ENCODE measurements at regions not wholly inside any gene's neighbourhood (a gene's known extent, or its start where the extent isn't known, plus 50 kb on each side); places are given as distances from the start of the nearest gene placed in this dataset.
"Not testable (repeated sequence)": the region's sequence is repeated elsewhere in the genome, so short reads cannot be mapped to it uniquely, and the experiment has no call there.

- DNase-seq (ENCODE audit: extremely low spot score), result no peak
- POLR2A ChIA-PET, result no interaction called here
- CTCF ChIA-PET, result interaction anchor here (1.2 kb wide), 1 partner anchor 11 kb away, joined by 3 read pairs; no protein-coding TSS in a partner anchor
- TF ChIP-seq, protein P1, sequence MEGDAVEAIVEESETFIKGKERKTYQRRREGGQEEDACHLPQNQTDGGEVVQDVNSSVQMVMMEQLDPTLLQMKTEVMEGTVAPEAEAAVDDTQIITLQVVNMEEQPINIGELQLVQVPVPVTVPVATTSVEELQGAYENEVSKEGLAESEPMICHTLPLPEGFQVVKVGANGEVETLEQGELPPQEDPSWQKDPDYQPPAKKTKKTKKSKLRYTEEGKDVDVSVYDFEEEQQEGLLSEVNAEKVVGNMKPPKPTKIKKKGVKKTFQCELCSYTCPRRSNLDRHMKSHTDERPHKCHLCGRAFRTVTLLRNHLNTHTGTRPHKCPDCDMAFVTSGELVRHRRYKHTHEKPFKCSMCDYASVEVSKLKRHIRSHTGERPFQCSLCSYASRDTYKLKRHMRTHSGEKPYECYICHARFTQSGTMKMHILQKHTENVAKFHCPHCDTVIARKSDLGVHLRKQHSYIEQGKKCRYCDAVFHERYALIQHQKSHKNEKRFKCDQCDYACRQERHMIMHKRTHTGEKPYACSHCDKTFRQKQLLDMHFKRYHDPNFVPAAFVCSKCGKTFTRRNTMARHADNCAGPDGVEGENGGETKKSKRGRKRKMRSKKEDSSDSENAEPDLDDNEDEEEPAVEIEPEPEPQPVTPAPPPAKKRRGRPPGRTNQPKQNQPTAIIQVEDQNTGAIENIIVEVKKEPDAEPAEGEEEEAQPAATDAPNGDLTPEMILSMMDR (IDR thresholded peaks at IDR 0.05; ENCODE audit: control extremely low read depth, extremely low read depth, low read depth, missing control alignments), result no peak
These were observed 406.2 kb upstream of the NOX3 start for GRCh38 chr6:155861821-155862220.

GRCh38 chr6:155858906-155859305, 403.3 kb upstream of the NOX3 start:
- DNase-seq (ENCODE audit: extremely low spot score); CTCF ChIA-PET; POLR2A ChIA-PET: not testable (repeated sequence)

DNA sequence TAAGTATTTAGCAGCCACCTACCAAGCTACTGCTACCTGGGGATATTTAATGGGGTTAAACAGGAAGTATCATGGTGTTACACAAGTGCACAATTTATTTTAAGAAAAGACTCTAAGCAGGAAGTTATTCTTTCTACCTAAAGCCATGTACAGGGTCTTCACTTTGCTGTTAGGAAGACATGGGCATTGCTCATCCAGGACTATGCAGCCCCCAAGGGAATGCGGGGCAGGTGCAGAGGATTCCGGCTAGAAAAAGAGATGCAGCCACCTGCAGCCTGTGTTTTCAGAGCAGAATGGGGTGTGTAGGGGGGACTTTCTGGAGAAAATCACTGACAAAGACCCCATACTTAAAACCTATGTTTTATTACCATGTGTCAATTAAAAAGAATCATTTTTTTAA, 399.1 kb upstream of the NOX3 start:
- CTCF ChIA-PET, result no interaction called here
- DNase-seq (ENCODE audit: extremely low spot score), result no peak
- POLR2A ChIA-PET, result no interaction called here
- TF ChIP-seq, protein P1 (IDR thresholded peaks at IDR 0.05; ENCODE audit: control extremely low read depth, extremely low read depth, low read depth, missing control alignments), result no peak

DNA sequence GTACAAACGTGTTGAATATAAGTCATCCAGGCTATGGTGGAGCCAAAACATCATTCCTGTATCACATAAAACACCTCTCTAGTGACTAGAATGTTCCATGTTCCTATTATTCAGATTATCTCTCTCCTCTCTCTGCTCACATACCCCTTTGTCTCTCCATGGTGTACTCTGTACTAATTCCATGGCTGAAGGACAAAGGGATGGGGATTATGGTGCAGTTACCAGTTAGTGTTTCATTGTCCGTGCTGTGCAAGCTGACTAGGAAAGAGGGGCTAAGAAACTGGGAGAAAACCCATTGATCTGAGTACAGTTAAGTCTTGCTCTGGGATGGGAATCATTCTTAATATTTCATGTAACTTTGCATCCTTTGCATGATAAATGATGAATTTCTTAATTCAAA, 397.4 kb upstream of the NOX3 start:
- POLR2A ChIA-PET, result no interaction called here
- CTCF ChIA-PET, result interaction anchor here (1.1 kb wide), 1 partner anchor 126 kb away, joined by 3 read pairs; no protein-coding TSS in a partner anchor

GRCh38 chr6:155850408-155850841, 394.8 kb upstream of the NOX3 start:
- ChIA-PET POLR2A (no interaction called here), CTCF (interaction anchor here (0.8 to 1.5 kb wide), 2 partner anchors 11 kb away, joined by 3 to 8 read pairs; no protein-coding TSS in a partner anchor)
- DNase-seq (ENCODE audit: extremely low spot score), result no peak
- TF ChIP-seq, protein P1 (IDR thresholded peaks at IDR 0.05; ENCODE audit: control extremely low read depth, extremely low read depth, low read depth, missing control alignments), result no peak

More for the DNA sequence above, 397.4 kb upstream of the NOX3 start:
- TF ChIP-seq, protein P1 (IDR thresholded peaks at IDR 0.05; ENCODE audit: control extremely low read depth, extremely low read depth, low read depth, missing control alignments), result no peak
- DNase-seq (ENCODE audit: extremely low spot score), result no peak

DNA sequence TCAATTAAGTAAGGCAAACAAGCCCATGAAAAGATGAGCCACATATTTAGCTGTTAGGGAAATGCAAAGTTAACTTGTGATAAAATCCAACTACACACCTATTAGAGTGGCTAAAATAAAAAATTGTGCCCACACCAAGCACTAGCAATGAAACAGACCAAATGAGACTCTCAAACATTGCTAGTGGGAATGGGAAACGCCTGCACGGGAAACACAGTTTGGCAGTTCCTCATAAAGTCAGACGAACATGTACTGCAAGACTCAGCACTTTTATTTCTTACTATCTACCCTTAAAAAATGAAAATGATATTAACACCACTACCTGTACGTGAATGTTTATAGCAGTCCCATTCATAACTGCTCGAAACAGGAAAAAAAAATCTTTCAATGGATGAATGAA, 392.1 kb upstream of the NOX3 start:
- no peak for DNase-seq (ENCODE audit: extremely low spot score)
- POLR2A ChIA-PET, result no interaction called here
- TF ChIP-seq, protein P1 (IDR thresholded peaks at IDR 0.05; ENCODE audit: control extremely low read depth, extremely low read depth, low read depth, missing control alignments), result no peak
- CTCF ChIA-PET, result interaction anchor here (1.2 kb wide), 1 partner anchor 17 kb away, joined by 3 read pairs; no protein-coding TSS in a partner anchor

DNA sequence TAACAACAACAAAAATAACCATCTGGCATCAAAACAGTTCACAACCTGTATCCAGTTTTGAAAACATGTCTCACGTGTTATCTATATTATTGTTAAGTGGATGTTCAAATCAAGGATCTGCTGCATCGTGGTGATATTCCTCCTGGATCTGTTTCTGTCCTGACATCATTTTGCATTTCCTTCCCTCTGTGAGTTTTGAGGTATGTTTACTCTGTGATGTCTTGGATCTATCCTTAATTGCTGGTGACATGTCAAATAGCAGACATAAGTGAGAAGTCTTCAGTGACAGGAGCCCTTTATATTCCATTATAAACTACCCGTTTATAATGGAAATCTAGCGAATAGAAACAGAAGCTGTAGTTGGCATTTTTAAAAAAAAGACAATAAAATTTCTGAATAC, 381.8 kb upstream of the NOX3 start:
- DNase-seq (ENCODE audit: extremely low spot score), result no peak
- POLR2A ChIA-PET, result no interaction called here
- TF ChIP-seq, protein P1 (IDR thresholded peaks at IDR 0.05; ENCODE audit: control extremely low read depth, extremely low read depth, low read depth, missing control alignments), result no peak
- CTCF ChIA-PET, result no interaction called here

Measured in GM10248 (cell line).